Pulmonary artery endothelial cell (primary cell): ENCODE measurements at regions not wholly inside any gene's neighbourhood (a gene's known extent, or its start where the extent isn't known, plus 50 kb on each side); places are given as distances from the start of the nearest gene placed in this dataset.

ENCODE experiments used
- DNase-seq: peaks from one replicate; pipeline ENCODE4 v3.0.0-alpha.2; 2011; ENCODE audit warnings: low read depth, low spot score

- no peak for DNase-seq
Measured at GRCh38 chr17:34527908-34528470, 51.4 kb upstream of the TMEM132E start.

- no peak for DNase-seq
Measured at GRCh38 chr17:34527136-34527907, 52.1 kb upstream of the TMEM132E start.

GRCh38 chr17:34525651-34526050 is 53.7 kb upstream of the TMEM132E start:
- no peak for DNase-seq

GRCh38 chr17:34521955-34522354 is 57.4 kb upstream of the TMEM132E start:
- DNase-seq = no peak

GRCh38 chr17:34519282-34519681 is 60.1 kb upstream of the TMEM132E start:
- no peak for DNase-seq

GRCh38 chr17:34517406-34517805 is 62.0 kb upstream of the TMEM132E start:
- no peak for DNase-seq

GRCh38 chr17:34511931-34512330 is 67.5 kb upstream of the TMEM132E start:
- DNase-seq = no peak

- no peak for DNase-seq
Measured at GRCh38 chr17:34511265-34511664, 68.1 kb upstream of the TMEM132E start.

- no peak for DNase-seq
Measured at GRCh38 chr17:34504814-34505484, 74.4 kb upstream of the TMEM132E start.

- DNase-seq = no peak
Measured at GRCh38 chr17:34503528-34504195, 75.7 kb upstream of the TMEM132E start.

- no peak for DNase-seq
Measured at GRCh38 chr17:34502426-34502825, 77.0 kb upstream of the TMEM132E start.

GRCh38 chr17:34499576-34499975 is 79.8 kb upstream of the TMEM132E start:
- peak; percentile 5 for DNase-seq

GRCh38 chr17:34493917-34494316 is 85.5 kb upstream of the TMEM132E start:
- DNase-seq = no peak

GRCh38 chr17:34487626-34488025 is 91.8 kb upstream of the TMEM132E start:
- no peak for DNase-seq

GRCh38 chr17:34486761-34487160 is 92.6 kb upstream of the TMEM132E start:
- DNase-seq = no peak

- no peak for DNase-seq
Measured at GRCh38 chr17:34485999-34486398, 93.4 kb upstream of the TMEM132E start.

- DNase-seq = no peak
Measured at GRCh38 chr17:34484193-34484733, 95.1 kb upstream of the TMEM132E start.

- DNase-seq = no peak
Measured at GRCh38 chr17:34482730-34483129, 96.7 kb upstream of the TMEM132E start.

- DNase-seq = no peak
Measured at GRCh38 chr17:34481779-34482178, 97.6 kb upstream of the TMEM132E start.

- no peak for DNase-seq
Measured at GRCh38 chr17:34479371-34479770, 100.0 kb upstream of the TMEM132E start.

GRCh38 chr17:34478244-34478643 is 101.1 kb upstream of the TMEM132E start:
- no peak for DNase-seq

GRCh38 chr17:34475296-34475695 is 104.1 kb upstream of the TMEM132E start:
- DNase-seq = no peak
